IPS DF 6.9 (cell line): ENCODE measurements at regions not wholly inside any gene's neighbourhood (a gene's known extent, or its start where the extent isn't known, plus 50 kb on each side); places are given as distances from the start of the nearest gene placed in this dataset.

Experiments
- DNase-seq: peaks from one replicate; pipeline ENCODE4 v3.0.0-alpha.2; 2013; ENCODE audit warnings: low read depth, low spot score
- H3K27ac ChIP-seq: one replicate; pipeline ENCODE4 v1.5.1; 2013; ENCODE audit warnings: low read length, control low read depth
- H3K27me3 ChIP-seq: 2 replicates; pipeline ENCODE4 v1.6.1; 2013; ENCODE audit warnings: mild to moderate bottlenecking, low read length; ENCODE audit not compliant: control insufficient read depth, insufficient read depth
- H3K36me3 ChIP-seq: 2 replicates; pipeline ENCODE4 v1.6.1; 2013; ENCODE audit warnings: low read length; ENCODE audit not compliant: control insufficient read depth, insufficient read depth
- H3K4me1 ChIP-seq: 2 replicates; pipeline ENCODE4 v1.6.1; 2013; ENCODE audit warnings: low read length; ENCODE audit not compliant: control insufficient read depth, insufficient read depth
- H3K4me3 ChIP-seq: 2 replicates; pipeline ENCODE4 v1.5.1; 2013; ENCODE audit warnings: mild to moderate bottlenecking, low read length
- H3K9me3 ChIP-seq: 2 replicates; pipeline ENCODE4 v1.6.1; 2013; ENCODE audit warnings: low read length, inconsistent platforms; ENCODE audit not compliant: control insufficient read depth, insufficient read depth
- WGBS: extraction: QIAGEN DNeasy Blood & Tissue Kit; methylation state at CpG from one replicate; pipeline ENCODE4 v1.1.7; 2013; ENCODE audit warnings: mixed read lengths, missing lambda C conversion rate; ENCODE audit not compliant: insufficient read length, insufficient coverage; 5-methylcytosine and 5-hydroxymethylcytosine counted together

DNA sequence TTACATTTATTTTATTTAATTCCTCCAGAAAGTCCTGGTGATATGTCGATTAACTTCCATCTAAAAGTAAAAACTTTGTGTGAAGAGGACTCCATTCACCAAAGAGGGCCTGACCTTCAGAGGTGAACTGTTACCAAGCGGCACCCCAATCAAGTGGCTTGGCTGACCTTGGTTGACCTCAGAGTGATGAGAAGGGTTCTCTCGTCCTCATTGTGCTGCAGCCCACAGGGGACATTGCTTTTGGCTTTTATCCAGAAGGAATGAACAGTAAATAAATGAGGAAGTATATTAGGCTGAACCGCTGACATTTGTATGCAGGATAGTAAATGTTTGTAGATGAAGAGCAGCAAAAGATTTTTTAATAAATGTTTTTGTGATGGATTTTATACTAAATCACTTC lies 172.4 kb upstream of the MKI67 start:
- WGBS: no CpG with 5 or more reads among the region's 4 CpGs
- Histone ChIP-seq H3K4me1 (no peaks in the 10 kb centered on the region), H3K27ac (no peak overlapping the region), H3K36me3 (no peaks in the 10 kb centered on the region), H3K27me3 (no peaks in the 10 kb centered on the region), H3K9me3 (no peaks in the 10 kb centered on the region), H3K4me3 (no peak overlapping the region)
- no peak for DNase-seq

GRCh38 chr10:128300290-128300824 lies 174.1 kb upstream of the MKI67 start:
- Histone ChIP-seq H3K27ac (no peak overlapping the region), H3K36me3 (no peaks in the 10 kb centered on the region), H3K27me3 (no peaks in the 10 kb centered on the region), H3K9me3 (no peaks in the 10 kb centered on the region), H3K4me3 (no peak overlapping the region), H3K4me1 (no peaks in the 10 kb centered on the region)
- no peak for DNase-seq
- WGBS: no CpG with 5 or more reads among the region's 13 CpGs

DNA sequence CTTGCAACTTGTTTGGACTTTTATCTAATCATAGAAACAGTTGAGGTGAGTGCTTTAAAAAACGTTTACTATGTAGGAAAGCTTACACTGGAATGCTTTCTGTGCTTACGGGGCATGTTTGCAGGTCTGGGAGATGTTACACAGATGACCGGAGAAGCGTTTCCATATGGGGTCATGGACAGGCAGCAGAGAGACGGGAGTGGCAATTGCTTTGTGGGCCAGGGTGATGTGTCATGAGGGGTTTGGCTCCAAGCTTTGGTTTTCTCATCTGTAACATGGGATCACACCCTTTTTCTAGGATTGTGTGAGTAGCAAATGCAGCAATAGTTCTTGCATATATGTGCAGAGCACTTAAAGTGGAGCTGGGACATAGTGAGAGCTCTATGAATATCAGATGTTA lies 174.8 kb upstream of the MKI67 start:
- no peaks in the 10 kb centered on the region for H3K9me3 ChIP-seq

GRCh38 chr10:128302808-128303207 lies 176.6 kb upstream of the MKI67 start:
- H3K4me1 ChIP-seq: no peaks in the 10 kb centered on the region
- no peaks in the 10 kb centered on the region for H3K36me3 ChIP-seq
- no peaks in the 10 kb centered on the region for H3K9me3 ChIP-seq
- no peak overlapping the region for H3K27ac ChIP-seq
- no peak overlapping the region for H3K4me3 ChIP-seq
- no CpG with 5 or more reads among the region's 3 CpGs for WGBS
- DNase-seq: no peak
- H3K27me3 ChIP-seq: no peaks in the 10 kb centered on the region

More for the DNA sequence above, 174.8 kb upstream of the MKI67 start:
- no peaks in the 10 kb centered on the region for H3K27me3 ChIP-seq
- DNase-seq: no peak
- H3K36me3 ChIP-seq: no peaks in the 10 kb centered on the region
- no CpG with 5 or more reads among the region's 5 CpGs for WGBS
- no peaks in the 10 kb centered on the region for H3K4me1 ChIP-seq
- no peak overlapping the region for H3K27ac ChIP-seq
- H3K4me3 ChIP-seq: no peak overlapping the region

- no peaks in the 10 kb centered on the region for H3K9me3 ChIP-seq
- H3K36me3 ChIP-seq: no peaks in the 10 kb centered on the region
- H3K27me3 ChIP-seq: no peaks in the 10 kb centered on the region
- no peak overlapping the region for H3K27ac ChIP-seq
- DNase-seq: no peak
- no peak overlapping the region for H3K4me3 ChIP-seq
- H3K4me1 ChIP-seq: no peaks in the 10 kb centered on the region
- no CpG with 5 or more reads among the region's 5 CpGs for WGBS
Measured at GRCh38 chr10:128304271-128304670, 178.0 kb upstream of the MKI67 start.

DNA sequence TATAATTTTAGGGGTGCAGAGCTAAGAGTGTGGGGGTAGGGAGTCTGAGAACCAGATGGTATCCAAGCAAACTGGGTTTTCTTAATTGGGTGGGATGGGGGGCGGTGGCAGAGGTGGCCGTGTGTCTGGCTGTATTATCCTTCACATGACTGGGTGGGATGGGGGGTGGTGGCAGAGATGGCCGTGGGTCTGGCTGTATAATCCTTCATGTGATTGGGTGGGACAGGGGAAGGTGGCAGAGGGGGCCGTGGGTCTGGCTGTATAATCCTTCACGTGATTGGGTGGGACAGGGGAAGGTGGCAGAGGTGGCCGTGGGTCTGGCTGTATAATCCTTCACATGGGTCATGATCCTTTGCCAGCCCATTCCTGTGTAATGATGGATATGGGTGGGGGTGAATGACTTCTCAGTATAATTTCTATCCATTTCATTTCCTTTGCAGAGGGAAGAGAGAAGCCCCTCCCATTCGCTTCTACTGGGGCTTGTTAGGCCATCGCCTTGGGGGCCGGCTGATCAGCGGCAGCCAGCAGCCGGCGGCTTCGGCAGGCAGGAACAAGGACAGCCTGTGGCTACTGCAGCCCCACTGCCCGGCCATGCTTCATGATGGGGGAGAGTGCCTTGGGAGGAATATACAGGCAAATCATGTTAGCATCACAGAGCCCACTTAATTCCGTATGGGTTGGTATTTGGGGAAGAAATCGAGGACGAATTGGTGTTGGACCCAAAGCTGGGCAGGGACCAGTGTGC lies 179.6 kb upstream of the MKI67 start:
- no peaks in the 10 kb centered on the region for H3K9me3 ChIP-seq
- H3K4me1 ChIP-seq: no peaks in the 10 kb centered on the region
- DNase-seq: no peak
- no peak overlapping the region for H3K27ac ChIP-seq
- WGBS: no CpG with 5 or more reads among the region's 17 CpGs
- no peaks in the 10 kb centered on the region for H3K27me3 ChIP-seq
- H3K36me3 ChIP-seq: no peaks in the 10 kb centered on the region
- no peak overlapping the region for H3K4me3 ChIP-seq

DNA sequence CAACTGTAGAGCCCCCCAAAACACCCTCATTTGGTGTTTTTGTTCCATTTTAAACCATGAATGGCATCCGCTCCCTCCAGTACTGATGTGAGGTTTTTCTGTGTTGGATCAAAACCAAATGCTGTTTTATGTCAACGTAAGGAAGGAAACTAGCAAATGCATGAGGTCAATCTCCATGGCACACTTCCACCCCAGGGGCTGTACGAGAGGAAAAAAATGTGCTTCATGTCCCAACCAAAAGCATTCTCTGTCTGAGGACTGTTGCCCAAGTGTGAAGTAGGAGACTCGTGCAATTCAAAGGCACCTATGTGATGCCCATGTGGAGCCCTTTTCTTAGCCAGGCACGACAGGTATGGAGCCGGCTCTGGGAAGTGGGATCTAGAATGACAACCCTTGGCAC lies 180.3 kb upstream of the MKI67 start:
- Histone ChIP-seq H3K27ac (no peak overlapping the region), H3K9me3 (no peaks in the 10 kb centered on the region), H3K4me3 (no peak overlapping the region), H3K4me1 (peaks cover 2% of the 10 kb centered on the region; the same call in 1 of the 2 replicates), H3K36me3 (no peaks in the 10 kb centered on the region), H3K27me3 (no peaks in the 10 kb centered on the region)
- no CpG with 5 or more reads among the region's 6 CpGs for WGBS
- no peak for DNase-seq

- peaks cover 2% of the 10 kb centered on the region; the same call in 1 of the 2 replicates for H3K4me1 ChIP-seq
- no peaks in the 10 kb centered on the region for H3K36me3 ChIP-seq
- no peak overlapping the region for H3K4me3 ChIP-seq
- H3K27ac ChIP-seq: no peak overlapping the region
- WGBS: no CpG with 5 or more reads among the region's 2 CpGs
- no peak for DNase-seq
- no peaks in the 10 kb centered on the region for H3K9me3 ChIP-seq
- no peaks in the 10 kb centered on the region for H3K27me3 ChIP-seq
Measured at GRCh38 chr10:128306966-128307365, 180.7 kb upstream of the MKI67 start.

DNA sequence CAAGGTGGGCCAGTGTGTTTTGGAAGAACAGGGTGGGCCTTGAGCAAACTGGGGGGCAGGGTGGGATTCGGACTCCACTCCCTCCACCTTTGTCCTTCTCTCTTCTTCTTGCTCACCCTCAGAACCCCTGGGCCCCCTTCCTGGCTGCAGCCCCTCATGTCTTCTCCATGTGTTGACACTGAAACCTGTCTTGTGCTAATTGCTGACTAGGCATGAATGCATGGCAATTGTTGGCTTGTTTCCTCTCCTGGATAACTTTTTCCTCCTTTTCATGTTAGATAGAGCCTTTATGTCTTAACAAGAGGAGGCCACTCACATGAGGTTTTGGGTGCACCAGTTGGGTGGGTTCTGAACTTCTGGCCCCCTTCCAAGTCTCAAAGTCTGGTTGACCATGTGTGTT lies 181.6 kb upstream of the MKI67 start:
- Histone ChIP-seq H3K27me3 (no peaks in the 10 kb centered on the region), H3K36me3 (no peaks in the 10 kb centered on the region), H3K4me3 (no peak overlapping the region), H3K27ac (no peak overlapping the region), H3K4me1 (peaks cover 2% of the 10 kb centered on the region; the same call in 1 of the 2 replicates), H3K9me3 (no peaks in the 10 kb centered on the region)
- DNase-seq: no peak
- no CpG with 5 or more reads among the region's 1 CpG for WGBS

- H3K4me3 ChIP-seq: no peak overlapping the region
- no peaks in the 10 kb centered on the region for H3K27me3 ChIP-seq
- no peaks in the 10 kb centered on the region for H3K9me3 ChIP-seq
- no CpG with 5 or more reads among the region's 9 CpGs for WGBS
- DNase-seq: no peak
- H3K4me1 ChIP-seq: peaks cover 2% of the 10 kb centered on the region; the same call in 1 of the 2 replicates
- no peak overlapping the region for H3K27ac ChIP-seq
- no peaks in the 10 kb centered on the region for H3K36me3 ChIP-seq
Measured at GRCh38 chr10:128310971-128311658, 184.9 kb upstream of the MKI67 start.
